Stomach (tissue), 8 donors: ENCODE measurements at regions not wholly inside any gene's neighbourhood (a gene's known extent, or its start where the extent isn't known, plus 50 kb on each side); places are given as distances from the start of the nearest gene placed in this dataset.

Experiments
- DNase-seq, 2 donors: peaks; one replicate each; pipeline versions ENCODE4 v3.0.0 to v3.0.0-alpha.2; 2013 to 2019
- H3K27ac ChIP-seq, 5 donors: fragments of 200-600 bp in 4 of 5; sonication (generic) in 4 of 5; one replicate each; pipeline ENCODE4 v1.5.1; 2013 to 2019; ENCODE audit warnings: mild to moderate bottlenecking in 1 of 5, moderate library complexity in 1 of 5
- H3K27me3 ChIP-seq, 3 donors: fragments of 200-600 bp; sonication (generic); one replicate each; pipeline ENCODE4 v1.5.1; 2017 to 2019; ENCODE audit warnings: mixed run types in 1 of 3
- H3K36me3 ChIP-seq, 4 donors: fragments of 200-600 bp; sonication (generic); 1 replicate in 3 of 4; 2 replicates in 1 of 4; pipeline ENCODE4 v1.5.1; 2016 to 2019
- H3K4me1 ChIP-seq, 4 donors: fragments of 200-600 bp; sonication (generic); one replicate each; pipeline ENCODE4 v1.5.1; 2016 to 2019
- H3K4me3 ChIP-seq, 4 donors: fragments of 200-600 bp; sonication (generic) in 3 of 4; one replicate each; pipeline ENCODE4 v1.5.1; 2016 to 2019; ENCODE audit warnings: mild to moderate bottlenecking in 1 of 4
- H3K9me3 ChIP-seq, 4 donors: fragments of 200-600 bp; sonication (generic); one replicate each; pipeline ENCODE4 v1.5.1; 2016 to 2019
- EP300 ChIP-seq: sonication (generic); formaldehyde crosslinking; IDR thresholded peaks from one replicate; pipeline ENCODE4 v1.6.1; 2017; ENCODE audit warnings: antibody characterized with exemption
- POLR2A ChIP-seq, 4 donors: fragments of 450-650 bp; IDR thresholded peaks; one replicate each; pipeline ENCODE4 v1.6.1; 2016; ENCODE audit warnings: antibody characterized with exemption in 4 of 4, control low read depth in 2 of 4, mild to moderate bottlenecking in 1 of 4, moderate library complexity in 1 of 4
- POLR2AphosphoS5 ChIP-seq, 3 donors: sonication (generic); formaldehyde crosslinking; IDR thresholded peaks; one replicate each; pipeline ENCODE4 v1.6.1; 2016; ENCODE audit warnings: antibody characterized with exemption in 3 of 3
- WGBS, 5 donors: extraction: QIAGEN DNeasy Blood & Tissue Kit in 3 of 5; methylation state at CpG; one replicate each; pipeline versions ENCODE4 v1.1.5 to v1.1.7; 2013 to 2018; 5-methylcytosine and 5-hydroxymethylcytosine counted together
- intact Hi-C: fragments of 100-400 bp; cut with DNase I; formaldehyde crosslinking; loops from one replicate; pipeline ENCODE4 v1.15.1; 2023; ENCODE audit warnings: low total_unique reads
- TF ChIP-seq, protein P1 (sequence below), 7 experiments: fragments of 450-650 bp in 4 of 7; fragments of 200-600 bp in 3 of 7; sonication (generic) in 3 of 7; IDR thresholded peaks; one replicate each; pipeline ENCODE4 v1.5.1; 2016 to 2019; ENCODE audit warnings: antibody characterized with exemption in 7 of 7, control low read depth in 2 of 7, mild to moderate bottlenecking in 1 of 7
- donor health status: healthy with polysubstance abuse.
- donor health status: Bipolar disorder and iron deficiency.
- donor health status: healthy.

DNA sequence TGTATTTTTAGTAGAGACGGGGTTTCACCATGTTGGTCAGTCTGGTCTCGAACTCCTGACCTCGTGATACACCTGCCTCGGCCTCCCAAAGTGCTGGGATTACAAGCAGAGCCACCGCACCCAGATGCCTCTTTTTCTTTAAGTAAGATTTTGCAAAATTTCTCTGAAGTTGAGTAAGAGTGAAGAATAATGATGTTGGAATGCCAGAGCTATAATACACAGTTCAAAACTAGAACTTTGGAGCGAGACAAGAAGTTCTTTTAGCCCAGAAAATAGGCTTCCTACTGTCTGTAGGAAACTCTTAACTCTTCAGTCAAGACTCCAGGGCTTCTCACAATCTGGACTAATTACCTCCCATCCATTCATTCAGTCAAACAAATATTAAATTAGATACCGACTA lies 51.4 kb downstream of the MARCHF4 start:
- 85 to 94% (median 90%) methylated on average over 7 of the region's 7 CpGs for WGBS, 5 donors
- no peaks in the 10 kb centered on the region for H3K36me3 ChIP-seq
- H3K27me3 ChIP-seq, result peaks cover 0 to 17% (median 0%) of the 10 kb centered on the region in 3 donors
- TF ChIP-seq, protein P1, sequence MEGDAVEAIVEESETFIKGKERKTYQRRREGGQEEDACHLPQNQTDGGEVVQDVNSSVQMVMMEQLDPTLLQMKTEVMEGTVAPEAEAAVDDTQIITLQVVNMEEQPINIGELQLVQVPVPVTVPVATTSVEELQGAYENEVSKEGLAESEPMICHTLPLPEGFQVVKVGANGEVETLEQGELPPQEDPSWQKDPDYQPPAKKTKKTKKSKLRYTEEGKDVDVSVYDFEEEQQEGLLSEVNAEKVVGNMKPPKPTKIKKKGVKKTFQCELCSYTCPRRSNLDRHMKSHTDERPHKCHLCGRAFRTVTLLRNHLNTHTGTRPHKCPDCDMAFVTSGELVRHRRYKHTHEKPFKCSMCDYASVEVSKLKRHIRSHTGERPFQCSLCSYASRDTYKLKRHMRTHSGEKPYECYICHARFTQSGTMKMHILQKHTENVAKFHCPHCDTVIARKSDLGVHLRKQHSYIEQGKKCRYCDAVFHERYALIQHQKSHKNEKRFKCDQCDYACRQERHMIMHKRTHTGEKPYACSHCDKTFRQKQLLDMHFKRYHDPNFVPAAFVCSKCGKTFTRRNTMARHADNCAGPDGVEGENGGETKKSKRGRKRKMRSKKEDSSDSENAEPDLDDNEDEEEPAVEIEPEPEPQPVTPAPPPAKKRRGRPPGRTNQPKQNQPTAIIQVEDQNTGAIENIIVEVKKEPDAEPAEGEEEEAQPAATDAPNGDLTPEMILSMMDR (IDR thresholded peaks at IDR 0.05), result no peak
- TF ChIP-seq POLR2AphosphoS5 (IDR thresholded peaks at IDR 0.05) (no peak), EP300 (no peak), POLR2A (IDR thresholded peaks at IDR 0.05) (no peak)
- H3K9me3 ChIP-seq, result no peaks in the 10 kb centered on the region
- H3K4me1 ChIP-seq, result no peaks in the 10 kb centered on the region
- no peak for DNase-seq
- no peak overlapping the region for H3K4me3 ChIP-seq
- intact Hi-C loops, result no loop called here
- H3K27ac ChIP-seq, result no peak overlapping the region

DNA sequence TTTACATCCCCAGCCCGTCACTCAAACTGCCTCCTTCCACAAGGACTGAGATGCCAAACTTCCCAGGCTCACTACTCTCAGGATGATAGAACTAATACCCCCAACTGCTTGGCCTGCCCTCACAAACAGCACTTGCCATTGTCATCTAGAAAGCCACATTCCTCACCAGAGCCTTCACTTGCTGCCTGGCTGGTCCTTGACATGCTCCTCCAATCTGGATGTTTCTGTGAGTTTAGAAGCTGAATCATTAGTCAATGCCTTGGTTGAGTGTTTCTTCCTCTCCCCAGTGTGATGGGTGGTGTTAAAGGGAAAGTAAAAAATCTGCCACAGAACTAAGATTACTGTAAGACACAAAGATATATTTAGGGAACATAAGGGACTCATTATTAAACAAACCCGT lies 52.5 kb downstream of the MARCHF4 start:
- DNase-seq, result no peak
- Histone ChIP-seq H3K27me3 (peaks cover 0 to 21% (median 0%) of the 10 kb centered on the region in 3 donors), H3K4me1 (no peaks in the 10 kb centered on the region), H3K36me3 (no peaks in the 10 kb centered on the region), H3K4me3 (no peak overlapping the region), H3K9me3 (no peaks in the 10 kb centered on the region), H3K27ac (no peak overlapping the region)
- WGBS, 5 donors, result 66 to 85% (median 72%) methylated on average over 2 of the region's 2 CpGs
- intact Hi-C loops, result no loop called here
- TF ChIP-seq, protein P1 (IDR thresholded peaks at IDR 0.05), result no peak
- TF ChIP-seq EP300, result no peak
- TF ChIP-seq POLR2AphosphoS5 (IDR thresholded peaks at IDR 0.05), result no peak
- TF ChIP-seq POLR2A (IDR thresholded peaks at IDR 0.05), result no peak

DNA sequence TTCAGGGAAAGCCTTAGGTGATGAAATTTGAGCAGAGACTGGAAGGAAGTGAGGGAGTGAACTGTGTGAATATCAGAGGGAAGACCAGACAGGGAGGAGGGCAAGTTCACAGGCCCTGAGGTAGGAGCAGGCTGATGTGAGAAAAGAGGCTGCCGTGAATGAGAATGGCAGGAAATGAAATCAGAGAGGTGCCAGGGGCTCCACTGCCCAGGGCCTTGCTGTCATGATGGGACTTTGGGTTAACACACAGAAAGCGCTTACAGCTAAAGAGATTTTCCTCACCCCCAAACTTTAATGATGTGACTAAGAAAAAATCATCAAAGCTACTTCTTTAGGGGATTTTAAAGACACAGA lies 53.8 kb downstream of the MARCHF4 start:
- no peaks in the 10 kb centered on the region for H3K4me1 ChIP-seq
- DNase-seq, result no peak
- TF ChIP-seq EP300, result no peak
- TF ChIP-seq, protein P1 (IDR thresholded peaks at IDR 0.05), result no peak
- no peak for TF ChIP-seq POLR2A (IDR thresholded peaks at IDR 0.05)
- TF ChIP-seq POLR2AphosphoS5 (IDR thresholded peaks at IDR 0.05), result no peak
- no peaks in the 10 kb centered on the region for H3K36me3 ChIP-seq
- H3K27me3 ChIP-seq, result peaks cover 0 to 21% (median 0%) of the 10 kb centered on the region in 3 donors
- H3K27ac ChIP-seq, result no peak overlapping the region
- WGBS, 5 donors, result 72 to 85% (median 77%) methylated on average over 2 of the region's 2 CpGs
- H3K9me3 ChIP-seq, result no peaks in the 10 kb centered on the region
- intact Hi-C loops, result no loop called here
- H3K4me3 ChIP-seq, result no peak overlapping the region

DNA sequence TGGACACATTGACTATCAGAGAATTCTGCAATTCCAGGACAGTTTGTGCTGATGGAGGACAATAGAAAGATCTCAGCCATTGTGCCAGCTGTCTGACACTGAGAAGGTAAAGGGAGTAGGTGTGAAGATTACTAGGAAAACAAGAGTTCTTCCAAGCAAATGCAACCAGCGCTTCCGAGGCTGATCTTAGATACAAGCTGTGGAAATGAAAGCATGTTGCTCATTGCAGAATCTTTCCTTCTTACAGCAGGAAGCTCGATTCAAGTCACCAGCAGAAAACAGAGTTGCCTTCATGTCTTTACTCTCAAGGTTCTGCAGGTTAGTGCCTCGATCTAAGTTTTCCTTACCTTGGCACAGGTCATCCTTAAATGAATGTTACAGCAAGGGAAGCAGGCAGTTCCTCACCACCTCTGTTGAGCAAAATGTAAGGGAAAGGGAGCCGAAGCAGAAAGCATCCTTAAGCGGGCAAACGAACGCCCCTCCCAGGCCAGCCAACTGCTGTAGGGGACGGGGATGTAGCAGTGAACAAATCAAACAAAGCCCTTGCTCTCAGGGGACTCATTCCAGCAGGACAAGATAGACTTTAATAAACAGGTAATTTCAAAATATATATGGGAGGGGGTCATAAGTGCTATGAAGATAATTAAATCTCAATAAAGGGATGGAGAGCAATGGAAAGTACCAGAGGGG lies 54.3 kb downstream of the MARCHF4 start:
- Histone ChIP-seq H3K36me3 (no peaks in the 10 kb centered on the region), H3K27me3 (peaks cover 0 to 21% (median 0%) of the 10 kb centered on the region in 3 donors), H3K4me3 (no peak overlapping the region), H3K4me1 (no peaks in the 10 kb centered on the region), H3K27ac (no peak overlapping the region), H3K9me3 (no peaks in the 10 kb centered on the region)
- DNase-seq, result no peak
- intact Hi-C loops, result no loop called here
- TF ChIP-seq, protein P1 (IDR thresholded peaks at IDR 0.05), result no peak
- no peak for TF ChIP-seq EP300
- TF ChIP-seq POLR2A (IDR thresholded peaks at IDR 0.05), result no peak
- TF ChIP-seq POLR2AphosphoS5 (IDR thresholded peaks at IDR 0.05), result no peak
- WGBS, 5 donors, result 46 to 55% (median 48%) methylated on average over 9 of the region's 9 CpGs
